Peyer's patch (tissue), 4 donors: ENCODE measurements at regions not wholly inside any gene's neighbourhood (a gene's known extent, or its start where the extent isn't known, plus 50 kb on each side); places are given as distances from the start of the nearest gene placed in this dataset.

Source experiments
- POLR2A ChIP-seq, 2 donors: fragments of 450-650 bp; IDR thresholded peaks; one replicate each; pipeline ENCODE4 v1.5.1; 2017; ENCODE audit warnings: antibody characterized with exemption in 2 of 2, mild to moderate bottlenecking in 2 of 2, moderate library complexity in 2 of 2
- TF ChIP-seq, protein P1 (sequence below), 6 experiments: fragments of 450-650 bp in 4 of 6; fragments of 200-600 bp in 2 of 6; sonication (generic) in 1 of 6; IDR thresholded peaks; one replicate each; pipeline ENCODE4 v1.5.1; 2017 to 2019; ENCODE audit warnings: antibody characterized with exemption in 6 of 6, mild to moderate bottlenecking in 3 of 6, moderate library complexity in 1 of 6

DNA sequence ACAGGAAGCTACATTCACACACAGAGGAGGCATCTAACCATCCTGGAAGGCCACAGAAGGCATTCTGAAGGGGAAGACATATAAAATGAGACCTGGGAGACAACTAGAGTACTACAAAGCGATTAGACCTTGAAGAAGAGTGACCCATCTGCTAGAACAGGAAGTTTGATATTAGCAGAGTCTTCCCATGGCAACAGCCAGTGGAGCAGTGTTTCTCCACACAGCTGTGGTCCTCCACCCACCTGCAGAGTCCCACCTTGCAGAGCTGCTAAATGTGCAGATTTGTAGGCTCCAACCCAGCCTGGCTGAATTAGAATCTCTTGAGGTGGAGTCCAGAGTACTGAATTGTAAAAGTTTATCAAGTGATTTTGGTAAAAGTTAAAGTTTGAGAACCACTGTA, 267.0 kb downstream of the CETN3 start:
- TF ChIP-seq, protein P1, sequence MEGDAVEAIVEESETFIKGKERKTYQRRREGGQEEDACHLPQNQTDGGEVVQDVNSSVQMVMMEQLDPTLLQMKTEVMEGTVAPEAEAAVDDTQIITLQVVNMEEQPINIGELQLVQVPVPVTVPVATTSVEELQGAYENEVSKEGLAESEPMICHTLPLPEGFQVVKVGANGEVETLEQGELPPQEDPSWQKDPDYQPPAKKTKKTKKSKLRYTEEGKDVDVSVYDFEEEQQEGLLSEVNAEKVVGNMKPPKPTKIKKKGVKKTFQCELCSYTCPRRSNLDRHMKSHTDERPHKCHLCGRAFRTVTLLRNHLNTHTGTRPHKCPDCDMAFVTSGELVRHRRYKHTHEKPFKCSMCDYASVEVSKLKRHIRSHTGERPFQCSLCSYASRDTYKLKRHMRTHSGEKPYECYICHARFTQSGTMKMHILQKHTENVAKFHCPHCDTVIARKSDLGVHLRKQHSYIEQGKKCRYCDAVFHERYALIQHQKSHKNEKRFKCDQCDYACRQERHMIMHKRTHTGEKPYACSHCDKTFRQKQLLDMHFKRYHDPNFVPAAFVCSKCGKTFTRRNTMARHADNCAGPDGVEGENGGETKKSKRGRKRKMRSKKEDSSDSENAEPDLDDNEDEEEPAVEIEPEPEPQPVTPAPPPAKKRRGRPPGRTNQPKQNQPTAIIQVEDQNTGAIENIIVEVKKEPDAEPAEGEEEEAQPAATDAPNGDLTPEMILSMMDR (IDR thresholded peaks at IDR 0.05) = no peak
- TF ChIP-seq POLR2A (IDR thresholded peaks at IDR 0.05) = no peak
